Esophagus squamous epithelium (tissue), 4 donors: ENCODE measurements at regions not wholly inside any gene's neighbourhood (a gene's known extent, or its start where the extent isn't known, plus 50 kb on each side); places are given as distances from the start of the nearest gene placed in this dataset.

Experiments
- POLR2A ChIP-seq, 4 donors: fragments of 450-650 bp; IDR thresholded peaks; one replicate each; pipeline ENCODE4 v1.6.1; 2017; ENCODE audit warnings: antibody characterized with exemption in 4 of 4, mild to moderate bottlenecking in 4 of 4, moderate library complexity in 3 of 4
- TF ChIP-seq, protein P1 (sequence below), 6 experiments: fragments of 450-650 bp in 4 of 6; fragments of 200-600 bp in 2 of 6; sonication (generic) in 2 of 6; IDR thresholded peaks; one replicate each; pipeline ENCODE4 v1.5.1; 2016 to 2019; ENCODE audit warnings: antibody characterized with exemption in 6 of 6, mild to moderate bottlenecking in 4 of 6, moderate library complexity in 4 of 6

DNA sequence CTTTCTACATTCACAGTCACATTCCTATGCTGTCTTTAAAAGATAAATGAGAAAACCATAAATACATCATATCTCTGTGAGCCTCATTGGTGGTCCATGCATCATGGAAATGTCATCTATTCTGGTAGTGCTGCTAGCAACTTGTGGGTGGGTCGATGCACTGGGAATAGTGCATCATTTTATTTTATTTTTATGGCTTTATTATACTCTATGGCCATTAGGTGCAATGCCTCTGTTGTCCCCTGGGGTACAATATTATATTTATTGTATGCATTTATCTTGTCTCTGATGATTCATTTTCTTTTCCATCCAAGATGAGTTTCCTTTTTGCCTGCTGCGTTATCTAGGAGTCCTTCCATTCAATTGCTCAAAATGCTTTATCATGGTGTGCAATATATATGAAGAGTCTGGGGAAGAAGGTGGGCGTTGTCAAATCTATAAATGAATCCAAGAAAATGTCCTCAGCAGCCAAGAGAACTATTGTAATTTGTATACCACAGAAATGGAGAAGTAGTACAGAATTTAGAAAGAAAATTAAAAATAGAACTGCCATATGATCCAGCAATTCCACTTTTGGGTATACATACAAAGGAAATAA is 324.0 kb downstream of the KCNJ2 start:
- TF ChIP-seq, protein P1, sequence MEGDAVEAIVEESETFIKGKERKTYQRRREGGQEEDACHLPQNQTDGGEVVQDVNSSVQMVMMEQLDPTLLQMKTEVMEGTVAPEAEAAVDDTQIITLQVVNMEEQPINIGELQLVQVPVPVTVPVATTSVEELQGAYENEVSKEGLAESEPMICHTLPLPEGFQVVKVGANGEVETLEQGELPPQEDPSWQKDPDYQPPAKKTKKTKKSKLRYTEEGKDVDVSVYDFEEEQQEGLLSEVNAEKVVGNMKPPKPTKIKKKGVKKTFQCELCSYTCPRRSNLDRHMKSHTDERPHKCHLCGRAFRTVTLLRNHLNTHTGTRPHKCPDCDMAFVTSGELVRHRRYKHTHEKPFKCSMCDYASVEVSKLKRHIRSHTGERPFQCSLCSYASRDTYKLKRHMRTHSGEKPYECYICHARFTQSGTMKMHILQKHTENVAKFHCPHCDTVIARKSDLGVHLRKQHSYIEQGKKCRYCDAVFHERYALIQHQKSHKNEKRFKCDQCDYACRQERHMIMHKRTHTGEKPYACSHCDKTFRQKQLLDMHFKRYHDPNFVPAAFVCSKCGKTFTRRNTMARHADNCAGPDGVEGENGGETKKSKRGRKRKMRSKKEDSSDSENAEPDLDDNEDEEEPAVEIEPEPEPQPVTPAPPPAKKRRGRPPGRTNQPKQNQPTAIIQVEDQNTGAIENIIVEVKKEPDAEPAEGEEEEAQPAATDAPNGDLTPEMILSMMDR (IDR thresholded peaks at IDR 0.05), result peak in 1 of 6 experiments; percentile 6
- TF ChIP-seq POLR2A (IDR thresholded peaks at IDR 0.05), result no peak
